WTC11 (cell line): ENCODE measurements at regions not wholly inside any gene's neighbourhood (a gene's known extent, or its start where the extent isn't known, plus 50 kb on each side); places are given as distances from the start of the nearest gene placed in this dataset.

ENCODE experiments used
- AFF4 ChIP-seq: sonication (generic); formaldehyde crosslinking; IDR thresholded peaks from 2 replicates; pipeline ENCODE4 v1.8.1; 2023; ENCODE audit warnings: mild to moderate bottlenecking, missing genetic modification reagents, borderline replicate concordance
- ARID4B ChIP-seq: sonication (generic); formaldehyde crosslinking; IDR thresholded peaks from 2 replicates; pipeline ENCODE4 v1.8.0; 2023; ENCODE audit warnings: missing genetic modification reagents, mild to moderate bottlenecking, borderline replicate concordance
- ATF2 ChIP-seq: sonication (generic); formaldehyde crosslinking; IDR thresholded peaks from 2 replicates; pipeline ENCODE4 v1.8.1; 2022; ENCODE audit warnings: low read depth, missing genetic modification reagents, borderline replicate concordance
- CREM ChIP-seq: sonication (generic); formaldehyde crosslinking; IDR thresholded peaks from 2 replicates; pipeline ENCODE4 v1.8.1; 2022; ENCODE audit warnings: mild to moderate bottlenecking, missing genetic modification reagents, moderate library complexity
- CTCF ChIP-seq: fragments of 200-600 bp; IDR thresholded peaks from 2 replicates; pipeline ENCODE4 v1.8.0; 2022; ENCODE audit warnings: antibody characterized with exemption
- E2F1 ChIP-seq: sonication (generic); formaldehyde crosslinking; IDR thresholded peaks from 2 replicates; pipeline ENCODE4 v1.8.0; 2022; ENCODE audit warnings: mild to moderate bottlenecking, missing genetic modification reagents
- MAX ChIP-seq: sonication (generic); formaldehyde crosslinking; IDR thresholded peaks from 2 replicates; pipeline ENCODE4 v1.8.0; 2022; ENCODE audit warnings: mild to moderate bottlenecking, missing genetic modification reagents
- MLX ChIP-seq: sonication (generic); formaldehyde crosslinking; IDR thresholded peaks from 2 replicates; pipeline ENCODE4 v1.8.1; 2023; ENCODE audit warnings: mild to moderate bottlenecking, missing genetic modification reagents, moderate library complexity
- RORB ChIP-seq: fragments of 250-450 bp; sonication (Bioruptor Pico); IDR thresholded peaks from 2 replicates; pipeline ENCODE4 v1.9.0; 2021; ENCODE audit warnings: mild to moderate bottlenecking
- SOX15 ChIP-seq: fragments of 250-450 bp; sonication (Bioruptor Pico); IDR thresholded peaks from 2 replicates; pipeline ENCODE4 v1.9.0; 2021; ENCODE audit warnings: mild to moderate bottlenecking

- TF ChIP-seq MLX (CRISPR knock-in tag) (no peak), SOX15 (CRISPR knock-in tag) (no peak), RORB (CRISPR knock-in tag) (no peak), ATF2 (CRISPR knock-in tag) (no peak), CTCF (no peak), ARID4B (CRISPR knock-in tag) (no peak), E2F1 (CRISPR knock-in tag) (no peak), CREM (CRISPR knock-in tag) (no peak), AFF4 (CRISPR knock-in tag) (no peak), MAX (CRISPR knock-in tag) (no peak)
Measured at GRCh38 chr16:64654178-64654577, 467.7 kb downstream of the CDH11 start.
